HEK293T (cell line): ENCODE measurements at regions not wholly inside any gene's neighbourhood (a gene's known extent, or its start where the extent isn't known, plus 50 kb on each side); places are given as distances from the start of the nearest gene placed in this dataset.

Source experiments
- ARNT ChIP-seq: fragments of 450-650 bp; IDR thresholded peaks from 2 replicates; pipeline ENCODE4 v1.6.1; 2017; ENCODE audit warnings: mild to moderate bottlenecking
- BHLHE40 ChIP-seq: fragments of 450-650 bp; IDR thresholded peaks from 2 replicates; pipeline ENCODE4 v1.6.1; 2016; ENCODE audit warnings: mild to moderate bottlenecking, moderate library complexity, borderline replicate concordance
- ELF4 ChIP-seq: fragments of 450-650 bp; IDR thresholded peaks from 2 replicates; pipeline ENCODE4 v1.6.1; 2017; ENCODE audit warnings: antibody characterized with exemption
- FOXA1 ChIP-seq: fragments of 450-650 bp; IDR thresholded peaks from 2 replicates; pipeline ENCODE4 v1.6.1; 2016; ENCODE audit warnings: mild to moderate bottlenecking
- FOXK2 ChIP-seq: fragments of 450-650 bp; IDR thresholded peaks from 2 replicates; pipeline ENCODE4 v1.6.1; 2016; ENCODE audit warnings: mild to moderate bottlenecking
- L3MBTL2 ChIP-seq: fragments of 450-650 bp; conservative IDR thresholded peaks from 2 replicates; pipeline ENCODE4 v1.6.1; 2016; ENCODE audit warnings: mild to moderate bottlenecking
- NFRKB ChIP-seq: fragments of 450-650 bp; IDR thresholded peaks from 2 replicates; pipeline ENCODE4 v1.6.1; 2016; ENCODE audit warnings: mild to moderate bottlenecking, moderate library complexity
- SP1 ChIP-seq: fragments of 450-650 bp; IDR thresholded peaks from 2 replicates; pipeline ENCODE4 v1.6.1; 2017
- SUZ12 ChIP-seq: fragments of 450-650 bp; IDR thresholded peaks from 2 replicates; pipeline ENCODE4 v1.6.1; 2016; ENCODE audit warnings: mild to moderate bottlenecking
- TARDBP ChIP-seq: fragments of 450-650 bp; IDR thresholded peaks from 2 replicates; pipeline ENCODE4 v1.6.1; 2016
- ZNF384 ChIP-seq: fragments of 450-650 bp; IDR thresholded peaks from 2 replicates; pipeline ENCODE4 v1.6.1; 2016
- TF ChIP-seq, protein P1 (sequence below): fragments of 450-650 bp; IDR thresholded peaks from 2 replicates; pipeline ENCODE4 v1.6.1; 2016

- TF ChIP-seq FOXK2 (no peak), SP1 (no peak), NFRKB (no peak), BHLHE40 (no peak), ZNF384 (no peak), FOXA1 (no peak), TARDBP (no peak), SUZ12 (no peak), ELF4 (no peak), ARNT (no peak), L3MBTL2 (no peak)
- TF ChIP-seq, protein P1, sequence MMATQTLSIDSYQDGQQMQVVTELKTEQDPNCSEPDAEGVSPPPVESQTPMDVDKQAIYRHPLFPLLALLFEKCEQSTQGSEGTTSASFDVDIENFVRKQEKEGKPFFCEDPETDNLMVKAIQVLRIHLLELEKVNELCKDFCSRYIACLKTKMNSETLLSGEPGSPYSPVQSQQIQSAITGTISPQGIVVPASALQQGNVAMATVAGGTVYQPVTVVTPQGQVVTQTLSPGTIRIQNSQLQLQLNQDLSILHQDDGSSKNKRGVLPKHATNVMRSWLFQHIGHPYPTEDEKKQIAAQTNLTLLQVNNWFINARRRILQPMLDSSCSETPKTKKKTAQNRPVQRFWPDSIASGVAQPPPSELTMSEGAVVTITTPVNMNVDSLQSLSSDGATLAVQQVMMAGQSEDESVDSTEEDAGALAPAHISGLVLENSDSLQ: no peak
Measured at GRCh38 chr4:38560340-38560739, 103.7 kb upstream of the KLF3 start.
